GM19324 (cell line): ENCODE measurements at regions not wholly inside any gene's neighbourhood (a gene's known extent, or its start where the extent isn't known, plus 50 kb on each side); places are given as distances from the start of the nearest gene placed in this dataset.
A peak's percentile ranks its signal among the peaks of the same experiment; 100 is the strongest.
"Not testable (repeated sequence)": the region's sequence is repeated elsewhere in the genome, so short reads cannot be mapped to it uniquely, and the experiment has no call there.

ENCODE experiments used
- ATAC-seq: cut with Tn5 transposase; IDR thresholded peaks from one replicate; pipeline ENCODE4 v1.9.1; 2021; ENCODE audit warnings: mild to moderate bottlenecking, moderate library complexity; ENCODE audit not compliant: unreplicated experiment, low FRiP score

- ATAC-seq, result no peak
Measured at GRCh38 chr12:67107751-67108269, 161.3 kb upstream of the CAND1 start.

- ATAC-seq, result not testable (repeated sequence)
Measured at GRCh38 chr12:67110345-67110744, 158.8 kb upstream of the CAND1 start.

DNA sequence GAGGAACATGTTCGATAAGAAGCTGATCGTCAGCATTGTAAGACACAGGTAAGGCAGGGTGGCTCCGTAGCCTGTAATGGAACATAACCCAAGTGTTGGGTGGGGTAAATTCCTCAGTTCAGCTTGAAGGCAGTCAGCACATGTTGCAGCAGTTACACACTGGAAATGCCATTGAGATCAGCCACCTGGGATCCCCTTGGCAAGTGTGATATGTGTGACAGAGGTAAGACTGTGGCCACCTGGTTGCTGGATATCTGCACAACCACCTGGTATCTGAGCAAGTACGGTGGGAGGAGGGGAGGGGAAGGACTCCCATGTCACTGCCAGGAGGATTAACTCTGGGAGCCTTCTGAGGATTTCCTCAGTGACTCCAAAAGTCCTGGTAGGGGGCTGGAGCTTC is 158.0 kb upstream of the CAND1 start:
- no peak for ATAC-seq

GRCh38 chr12:67112586-67112985 is 156.6 kb upstream of the CAND1 start:
- ATAC-seq, result no peak

GRCh38 chr12:67116134-67116533 is 153.0 kb upstream of the CAND1 start:
- ATAC-seq, result no peak

DNA sequence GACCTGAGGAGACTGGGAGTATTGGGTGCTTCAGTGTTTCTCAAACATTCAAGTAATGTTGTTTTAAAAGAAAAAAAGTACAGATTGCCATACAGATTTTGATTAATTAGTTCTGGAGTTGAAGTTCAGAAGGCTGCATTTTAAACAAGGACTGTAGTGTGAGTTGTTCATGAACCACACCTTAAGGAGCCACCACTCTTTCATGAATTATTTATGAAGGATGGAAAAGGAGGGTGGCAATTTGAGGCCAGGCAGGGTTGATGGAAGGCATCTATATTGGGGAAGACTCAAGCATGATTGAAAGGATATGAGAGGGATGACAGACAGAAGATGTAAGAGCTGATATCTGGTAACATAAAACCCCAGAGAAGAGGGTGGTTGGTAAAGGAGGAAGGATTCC is 146.6 kb upstream of the CAND1 start:
- no peak for ATAC-seq

GRCh38 chr12:67137256-67137655 is 131.9 kb upstream of the CAND1 start:
- ATAC-seq, result no peak

DNA sequence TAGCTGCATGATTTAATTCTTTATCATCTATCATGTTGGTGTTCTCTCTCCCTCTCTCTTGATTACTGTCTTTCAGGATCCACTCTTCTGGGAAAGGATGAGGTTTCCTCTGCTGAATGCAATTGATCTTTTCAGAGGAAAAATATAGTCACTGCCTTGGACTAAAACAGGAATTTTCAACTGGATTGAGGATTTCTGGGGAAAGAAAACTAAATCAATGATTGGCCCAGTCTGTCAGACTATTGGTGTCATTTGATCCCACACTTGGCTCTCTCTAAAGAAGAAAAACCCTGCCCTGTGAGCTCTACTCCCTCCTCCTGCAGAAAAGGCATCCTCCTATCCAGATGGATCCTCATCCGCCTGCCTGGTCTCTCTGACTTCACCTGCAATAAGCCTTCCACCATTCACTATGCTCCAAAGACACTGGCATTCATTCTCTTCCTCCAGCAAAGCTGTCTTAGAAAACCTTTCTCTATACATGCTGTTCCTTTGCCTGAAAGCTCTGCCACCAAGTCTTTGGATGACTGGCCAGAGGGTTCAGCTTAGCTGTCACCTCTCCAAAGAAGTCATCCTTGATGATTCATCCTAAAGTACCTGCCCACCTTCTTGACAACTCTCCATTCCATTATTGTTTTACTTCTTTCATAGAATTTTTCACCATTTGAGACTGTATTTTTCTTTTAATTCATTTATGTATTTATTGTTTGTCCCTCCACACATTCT is 127.7 kb upstream of the CAND1 start:
- ATAC-seq, result no peak

GRCh38 chr12:67145692-67146091 is 123.5 kb upstream of the CAND1 start:
- ATAC-seq, result no peak

DNA sequence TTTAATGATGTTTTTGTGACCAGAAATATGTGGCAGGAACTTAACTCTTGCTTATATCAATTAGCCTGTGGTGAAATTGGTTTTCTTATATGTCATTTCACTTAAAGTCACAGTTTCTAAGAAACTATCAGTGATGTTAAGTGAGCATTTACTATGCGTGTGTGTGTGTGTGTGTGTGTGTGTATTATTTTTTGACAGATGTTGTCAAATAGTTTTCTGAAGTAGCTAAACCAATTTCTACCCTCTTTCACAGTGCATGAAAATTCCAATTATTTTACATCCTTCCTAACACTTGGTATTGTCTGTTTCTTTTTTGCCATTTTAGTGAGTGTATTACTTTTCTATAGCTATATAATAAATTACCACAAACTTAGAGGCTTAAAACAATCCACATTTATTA is 122.1 kb upstream of the CAND1 start:
- ATAC-seq, result no peak

DNA sequence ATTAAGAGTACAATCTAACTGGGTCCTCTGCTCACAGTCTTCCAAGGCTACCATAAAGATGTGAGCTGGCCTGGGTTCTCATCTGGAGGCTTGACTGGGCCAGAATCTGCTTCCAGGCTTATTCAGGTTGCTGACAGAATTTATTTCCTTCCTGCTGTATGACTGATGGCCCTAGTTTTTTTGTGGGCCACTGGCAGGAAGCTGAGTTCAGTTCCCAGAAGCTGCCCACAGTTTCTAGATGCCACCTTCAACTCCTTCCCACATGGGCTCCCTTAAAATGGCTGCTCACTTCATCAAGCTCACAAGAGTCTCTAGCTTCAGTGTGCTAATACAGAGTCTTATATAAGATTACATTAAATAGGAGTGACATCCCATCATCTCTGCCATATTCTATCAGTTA is 121.7 kb upstream of the CAND1 start:
- ATAC-seq, result no peak

GRCh38 chr12:67148265-67148664 is 120.9 kb upstream of the CAND1 start:
- no peak for ATAC-seq

DNA sequence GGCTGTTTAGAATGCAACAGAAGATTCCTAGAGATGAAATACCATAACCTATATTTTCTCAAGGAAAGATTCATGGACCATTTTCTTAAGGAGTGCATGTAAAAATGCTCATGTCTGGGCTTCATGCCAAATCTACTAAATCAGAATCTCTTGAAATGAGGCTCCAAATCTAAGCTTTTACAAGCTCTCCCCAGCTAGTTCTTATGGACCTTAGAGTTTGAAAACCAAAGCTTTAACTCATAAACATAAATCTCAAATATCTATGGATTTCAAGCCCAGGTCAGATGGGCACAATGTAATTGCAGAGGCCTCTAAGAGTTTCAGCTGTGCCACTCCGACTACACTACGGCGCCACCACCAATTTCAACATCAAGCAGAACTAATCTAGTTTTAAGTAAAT is 117.3 kb upstream of the CAND1 start:
- ATAC-seq, result no peak

DNA sequence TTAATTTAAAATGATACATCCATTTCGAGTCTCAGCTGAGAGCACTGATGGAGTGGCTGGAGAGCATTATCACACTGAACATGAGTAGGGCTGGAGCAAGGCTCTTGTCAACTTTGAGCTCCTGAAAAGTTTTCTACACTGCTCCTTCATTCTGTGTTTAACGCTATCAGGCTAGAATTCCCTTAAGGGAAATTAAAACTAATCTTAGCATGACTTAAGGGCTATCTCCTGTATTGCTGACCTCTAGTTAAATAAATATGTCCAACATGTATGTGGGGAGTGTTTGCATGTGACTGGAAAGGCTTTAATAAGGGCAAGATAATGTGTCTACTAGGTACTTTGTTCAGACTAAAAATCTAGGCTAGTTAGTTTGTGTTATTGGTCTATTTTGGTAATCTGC is 116.7 kb upstream of the CAND1 start:
- ATAC-seq, result no peak

- ATAC-seq, result no peak
Measured at GRCh38 chr12:67154901-67155300, 114.3 kb upstream of the CAND1 start.

DNA sequence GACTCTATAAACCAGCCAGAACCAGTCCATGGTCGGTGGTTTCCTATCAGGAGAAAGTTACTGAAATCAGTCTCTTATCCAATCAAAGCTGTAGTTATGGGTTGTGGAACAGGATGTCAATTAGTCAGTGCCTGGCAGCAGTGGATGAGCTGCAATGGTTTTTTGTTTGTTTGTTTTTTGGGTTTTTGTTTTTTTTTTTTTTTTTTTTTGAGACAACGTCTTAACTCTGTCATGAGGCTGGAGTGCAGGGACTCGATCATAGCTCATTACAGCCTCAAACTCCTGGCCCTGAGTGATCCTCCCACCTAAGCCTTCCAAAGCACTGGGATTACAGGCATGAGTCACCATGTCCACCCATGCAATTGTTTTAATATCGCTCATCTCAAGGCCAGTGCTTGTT is 113.3 kb upstream of the CAND1 start:
- no peak for ATAC-seq

DNA sequence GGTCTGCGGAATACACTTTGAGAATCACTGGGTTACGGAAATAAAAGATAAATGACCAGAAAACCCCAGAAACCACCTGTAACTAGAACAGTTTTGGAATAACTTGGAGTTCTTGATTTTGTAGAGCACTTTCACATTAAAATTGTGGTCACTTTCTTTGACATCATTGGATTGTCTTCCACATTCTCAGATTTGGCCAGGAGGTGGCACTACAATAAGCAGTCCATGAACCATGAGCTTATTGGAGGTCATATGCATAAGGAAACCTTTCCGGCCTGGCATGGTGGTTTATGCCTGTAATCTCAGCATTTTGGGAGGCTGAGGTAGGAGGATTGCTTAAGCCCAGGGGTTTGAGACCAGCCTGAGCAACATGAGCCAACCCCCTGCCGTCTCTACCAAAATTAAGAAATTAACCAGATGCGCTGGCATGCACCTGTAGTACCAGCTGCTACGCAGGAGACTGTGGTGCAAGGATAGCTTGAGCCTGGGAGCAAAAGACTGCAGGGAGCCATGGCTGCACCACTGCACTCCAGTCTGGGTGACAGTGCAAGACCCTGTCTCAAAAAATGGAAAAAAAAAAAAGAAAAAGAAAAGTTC is 107.7 kb upstream of the CAND1 start:
- ATAC-seq, result no peak

DNA sequence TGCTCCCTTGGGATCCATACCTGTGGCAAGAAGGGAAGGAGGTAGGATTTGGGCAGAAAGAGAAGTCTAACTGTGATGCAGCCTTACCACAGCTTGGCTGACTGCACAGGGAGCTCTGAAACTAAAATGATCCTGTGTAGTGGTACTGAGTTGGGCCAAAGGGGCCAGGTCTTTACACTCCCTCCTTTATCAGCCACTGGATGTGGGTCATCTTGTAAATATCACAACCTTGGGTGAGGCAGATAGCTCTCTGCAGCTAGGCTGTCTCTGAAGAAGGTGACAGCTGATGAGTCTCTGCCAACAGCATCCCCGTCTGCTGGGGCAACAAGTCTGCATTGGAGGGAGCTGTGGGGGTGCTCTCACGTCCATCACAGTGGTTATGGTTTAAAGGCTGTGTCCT is 95.9 kb upstream of the CAND1 start:
- ATAC-seq, result no peak

DNA sequence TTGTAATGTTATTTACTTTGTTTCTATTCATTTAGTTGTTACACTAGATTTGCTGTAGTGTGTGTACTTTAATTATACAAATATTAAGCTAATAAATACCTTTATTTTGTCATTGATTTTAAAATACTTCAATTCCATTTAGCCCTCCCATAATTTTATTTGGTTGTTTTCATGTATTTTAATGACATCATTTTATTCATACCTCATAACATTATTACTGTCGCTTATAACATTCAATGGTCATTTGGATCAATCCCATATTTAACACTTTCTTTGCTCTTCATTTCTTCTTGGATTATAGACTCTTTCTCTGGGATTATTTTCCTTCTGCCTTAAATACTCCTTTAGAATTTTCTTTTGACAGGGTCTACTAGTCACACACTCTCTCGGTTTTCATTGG is 86.6 kb upstream of the CAND1 start:
- ATAC-seq, result no peak

DNA sequence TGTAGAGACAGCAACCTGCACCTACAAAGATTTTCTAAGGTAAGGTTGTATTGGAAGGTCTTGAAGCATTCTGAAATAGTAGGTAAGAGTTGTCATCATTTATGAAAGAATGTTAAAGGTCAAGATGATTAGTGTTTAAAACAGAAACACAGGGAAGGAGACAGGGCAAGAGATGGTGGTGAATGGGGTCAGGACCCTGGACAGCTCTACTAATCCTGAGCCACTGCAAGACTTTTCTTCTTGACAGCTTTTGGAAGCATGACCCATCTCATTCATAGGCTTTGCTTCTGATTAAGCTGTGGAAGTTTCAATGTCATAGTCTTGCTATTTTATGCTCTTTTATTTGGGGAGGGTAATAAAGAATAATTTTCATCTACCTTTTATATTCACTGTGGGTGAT is 75.5 kb upstream of the CAND1 start:
- ATAC-seq, result no peak

DNA sequence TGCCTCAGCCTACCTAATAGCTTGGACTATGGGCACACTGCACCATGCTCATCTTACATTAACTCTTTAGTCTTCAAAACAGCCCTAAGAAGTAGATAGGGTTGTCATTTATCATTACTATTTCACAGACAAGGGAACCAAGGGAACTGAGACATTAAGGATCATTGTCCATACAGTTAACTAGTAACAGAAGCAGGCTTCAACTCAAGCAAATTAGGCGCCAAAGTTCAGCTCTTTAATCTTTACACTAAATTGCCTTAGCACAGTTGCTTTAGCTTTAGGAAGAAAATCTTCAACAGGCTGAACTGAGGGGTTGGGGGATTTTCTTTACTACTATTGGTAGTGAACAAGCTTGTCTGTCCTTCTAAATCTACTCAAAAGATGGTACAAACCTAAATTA is 68.8 kb upstream of the CAND1 start:
- ATAC-seq, result no peak

- ATAC-seq, result peak; percentile 36
Measured at GRCh38 chr12:67202011-67202677, 67.0 kb upstream of the CAND1 start.
